ENCODE measurements at regions not wholly inside any gene's neighbourhood (a gene's known extent, or its start where the extent isn't known, plus 50 kb on each side); places are given as distances from the start of the nearest gene placed in this dataset.

GRCh38 chr15:39427705-39428104 is 153.2 kb upstream of the THBS1 start:
- no peak for TF ChIP-seq EZH2phosphoT487 (IDR thresholded peaks at IDR 0.05; ENCODE audit: borderline replicate concordance, low read depth, low read length)
- TF ChIP-seq CTCF (conservative IDR thresholded peaks at IDR 0.05; ENCODE audit: low read length), result no peak

Data from OCI-LY7 (cell line).